OCI-LY1 (cell line): ENCODE measurements at regions not wholly inside any gene's neighbourhood (a gene's known extent, or its start where the extent isn't known, plus 50 kb on each side); places are given as distances from the start of the nearest gene placed in this dataset.

Source experiments
- EZH2 ChIP-seq: fragments of 200-600 bp; sonication (generic), shearing (Covaris generic); IDR thresholded peaks from 2 replicates; pipeline ENCODE4 v1.8.0; 2017; ENCODE audit warnings: borderline replicate concordance, mixed run types, mild to moderate bottlenecking, antibody characterized with exemption, low read length, moderate library complexity, mixed read lengths
- TF ChIP-seq, protein P1 (sequence below): fragments of 200-600 bp; sonication (generic), shearing (Covaris generic); IDR thresholded peaks from 2 replicates; pipeline ENCODE4 v1.5.1; 2017; ENCODE audit warnings: mild to moderate bottlenecking, antibody characterized with exemption, low read length, moderate library complexity, mixed read lengths

DNA sequence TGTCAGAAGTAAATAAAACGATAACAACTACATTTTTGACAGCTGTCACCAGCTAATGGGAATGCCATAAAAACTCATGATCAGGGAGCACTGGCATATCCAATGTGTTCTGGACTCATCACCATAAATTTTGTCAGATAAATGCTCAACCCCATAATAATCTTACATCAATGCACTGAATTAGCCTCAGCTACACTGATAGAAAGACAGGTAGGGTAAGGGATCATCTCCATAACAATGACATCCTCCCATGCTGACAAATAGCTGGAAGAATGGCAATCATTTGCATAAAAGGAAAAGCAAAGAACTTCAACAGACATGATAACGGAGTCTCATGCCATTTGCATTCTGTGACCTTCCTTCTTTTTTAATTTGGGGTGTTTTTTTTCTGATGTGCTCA is 352.8 kb upstream of the PFKP start:
- TF ChIP-seq, protein P1, sequence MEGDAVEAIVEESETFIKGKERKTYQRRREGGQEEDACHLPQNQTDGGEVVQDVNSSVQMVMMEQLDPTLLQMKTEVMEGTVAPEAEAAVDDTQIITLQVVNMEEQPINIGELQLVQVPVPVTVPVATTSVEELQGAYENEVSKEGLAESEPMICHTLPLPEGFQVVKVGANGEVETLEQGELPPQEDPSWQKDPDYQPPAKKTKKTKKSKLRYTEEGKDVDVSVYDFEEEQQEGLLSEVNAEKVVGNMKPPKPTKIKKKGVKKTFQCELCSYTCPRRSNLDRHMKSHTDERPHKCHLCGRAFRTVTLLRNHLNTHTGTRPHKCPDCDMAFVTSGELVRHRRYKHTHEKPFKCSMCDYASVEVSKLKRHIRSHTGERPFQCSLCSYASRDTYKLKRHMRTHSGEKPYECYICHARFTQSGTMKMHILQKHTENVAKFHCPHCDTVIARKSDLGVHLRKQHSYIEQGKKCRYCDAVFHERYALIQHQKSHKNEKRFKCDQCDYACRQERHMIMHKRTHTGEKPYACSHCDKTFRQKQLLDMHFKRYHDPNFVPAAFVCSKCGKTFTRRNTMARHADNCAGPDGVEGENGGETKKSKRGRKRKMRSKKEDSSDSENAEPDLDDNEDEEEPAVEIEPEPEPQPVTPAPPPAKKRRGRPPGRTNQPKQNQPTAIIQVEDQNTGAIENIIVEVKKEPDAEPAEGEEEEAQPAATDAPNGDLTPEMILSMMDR = no peak
- TF ChIP-seq EZH2 = no peak
